ENCODE measurements at regions not wholly inside any gene's neighbourhood (a gene's known extent, or its start where the extent isn't known, plus 50 kb on each side); places are given as distances from the start of the nearest gene placed in this dataset.

- no peak overlapping the region for H3K27ac ChIP-seq
- TF ChIP-seq CTCF (IDR thresholded peaks at IDR 0.05) (no peak), POLR2A (IDR thresholded peaks at IDR 0.05) (no peak)
- no peak for DNase-seq
- no peaks in the 10 kb centered on the region for H3K27me3 ChIP-seq
- no peaks in the 10 kb centered on the region for H3K4me1 ChIP-seq
- H3K36me3 ChIP-seq = no peaks in the 10 kb centered on the region
- H3K4me3 ChIP-seq = no peak overlapping the region
- H3K9me3 ChIP-seq = no peaks in the 10 kb centered on the region
Observed at GRCh38 chr13:76803831-76804230, 82.4 kb downstream of the KCTD12 start.

- Histone ChIP-seq H3K27me3 (no peaks in the 10 kb centered on the region), H3K4me3 (no peak overlapping the region), H3K4me1 (no peaks in the 10 kb centered on the region), H3K27ac (no peak overlapping the region), H3K36me3 (no peaks in the 10 kb centered on the region), H3K9me3 (no peaks in the 10 kb centered on the region)
- TF ChIP-seq CTCF (IDR thresholded peaks at IDR 0.05) (no peak), POLR2A (IDR thresholded peaks at IDR 0.05) (no peak)
- no peak for DNase-seq
Observed at GRCh38 chr13:76800943-76801342, 85.3 kb downstream of the KCTD12 start.

GRCh38 chr13:76799696-76800095 lies 86.5 kb downstream of the KCTD12 start:
- no peak for TF ChIP-seq POLR2A (IDR thresholded peaks at IDR 0.05)
- no peak for TF ChIP-seq CTCF (IDR thresholded peaks at IDR 0.05)
- no peaks in the 10 kb centered on the region for H3K36me3 ChIP-seq
- H3K27me3 ChIP-seq = no peaks in the 10 kb centered on the region
- no peaks in the 10 kb centered on the region for H3K9me3 ChIP-seq
- H3K27ac ChIP-seq = no peak overlapping the region
- DNase-seq = no peak
- H3K4me1 ChIP-seq = no peaks in the 10 kb centered on the region
- H3K4me3 ChIP-seq = no peak overlapping the region

- H3K36me3 ChIP-seq = no peaks in the 10 kb centered on the region
Observed at GRCh38 chr13:76798037-76798436, 88.2 kb downstream of the KCTD12 start.

GRCh38 chr13:76797361-76797760 lies 88.8 kb downstream of the KCTD12 start:
- no peak overlapping the region for H3K27ac ChIP-seq
- DNase-seq = no peak

More at GRCh38 chr13:76798037-76798436, 88.2 kb downstream of the KCTD12 start:
- Histone ChIP-seq H3K27ac (no peak overlapping the region), H3K4me1 (no peaks in the 10 kb centered on the region), H3K4me3 (no peak overlapping the region), H3K27me3 (no peaks in the 10 kb centered on the region), H3K9me3 (no peaks in the 10 kb centered on the region)
- no peak for DNase-seq
- TF ChIP-seq POLR2A (IDR thresholded peaks at IDR 0.05) = no peak
- TF ChIP-seq CTCF (IDR thresholded peaks at IDR 0.05) = no peak

More at GRCh38 chr13:76797361-76797760, 88.8 kb downstream of the KCTD12 start:
- TF ChIP-seq CTCF (IDR thresholded peaks at IDR 0.05) (no peak), POLR2A (IDR thresholded peaks at IDR 0.05) (no peak)
- Histone ChIP-seq H3K36me3 (no peaks in the 10 kb centered on the region), H3K27me3 (no peaks in the 10 kb centered on the region), H3K4me1 (no peaks in the 10 kb centered on the region), H3K4me3 (no peak overlapping the region), H3K9me3 (no peaks in the 10 kb centered on the region)

Measured in Peyer's patch (tissue), 4 donors.